Coronary artery (tissue), 2 donors: ENCODE measurements at regions not wholly inside any gene's neighbourhood (a gene's known extent, or its start where the extent isn't known, plus 50 kb on each side); places are given as distances from the start of the nearest gene placed in this dataset.

ENCODE experiments used
- DNase-seq: peaks from one replicate; pipeline ENCODE4 v3.0.0-alpha.2; 2017; ENCODE audit warnings: low spot score
- H3K27ac ChIP-seq, 2 donors: fragments of 200-600 bp; sonication (generic); one replicate each; pipeline ENCODE4 v1.5.1; 2016 to 2019
- H3K4me3 ChIP-seq: fragments of 200-600 bp; sonication (generic); 2 replicates; pipeline ENCODE4 v1.5.1; 2016; ENCODE audit warnings: mild to moderate bottlenecking, moderate library complexity
- TF ChIP-seq, protein P1 (sequence below): fragments of 200-600 bp; sonication (generic); IDR thresholded peaks from one replicate; pipeline ENCODE4 v1.5.1; 2019; ENCODE audit warnings: antibody characterized with exemption

GRCh38 chr13:40129467-40129866 is 474.0 kb downstream of the COG6 start:
- Histone ChIP-seq H3K4me3 (no peak overlapping the region), H3K27ac (no peak overlapping the region)
- no peak for DNase-seq
- TF ChIP-seq, protein P1, sequence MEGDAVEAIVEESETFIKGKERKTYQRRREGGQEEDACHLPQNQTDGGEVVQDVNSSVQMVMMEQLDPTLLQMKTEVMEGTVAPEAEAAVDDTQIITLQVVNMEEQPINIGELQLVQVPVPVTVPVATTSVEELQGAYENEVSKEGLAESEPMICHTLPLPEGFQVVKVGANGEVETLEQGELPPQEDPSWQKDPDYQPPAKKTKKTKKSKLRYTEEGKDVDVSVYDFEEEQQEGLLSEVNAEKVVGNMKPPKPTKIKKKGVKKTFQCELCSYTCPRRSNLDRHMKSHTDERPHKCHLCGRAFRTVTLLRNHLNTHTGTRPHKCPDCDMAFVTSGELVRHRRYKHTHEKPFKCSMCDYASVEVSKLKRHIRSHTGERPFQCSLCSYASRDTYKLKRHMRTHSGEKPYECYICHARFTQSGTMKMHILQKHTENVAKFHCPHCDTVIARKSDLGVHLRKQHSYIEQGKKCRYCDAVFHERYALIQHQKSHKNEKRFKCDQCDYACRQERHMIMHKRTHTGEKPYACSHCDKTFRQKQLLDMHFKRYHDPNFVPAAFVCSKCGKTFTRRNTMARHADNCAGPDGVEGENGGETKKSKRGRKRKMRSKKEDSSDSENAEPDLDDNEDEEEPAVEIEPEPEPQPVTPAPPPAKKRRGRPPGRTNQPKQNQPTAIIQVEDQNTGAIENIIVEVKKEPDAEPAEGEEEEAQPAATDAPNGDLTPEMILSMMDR = no peak

- TF ChIP-seq, protein P1 = no peak
- H3K4me3 ChIP-seq = no peak overlapping the region
- no peak overlapping the region for H3K27ac ChIP-seq
- DNase-seq = no peak
Measured at GRCh38 chr13:40130871-40131636, 475.6 kb downstream of the COG6 start.

GRCh38 chr13:40132249-40132648 is 476.8 kb downstream of the COG6 start:
- no peak overlapping the region for H3K27ac ChIP-seq
- TF ChIP-seq, protein P1 = no peak
- DNase-seq = no peak
- H3K4me3 ChIP-seq = no peak overlapping the region

DNA sequence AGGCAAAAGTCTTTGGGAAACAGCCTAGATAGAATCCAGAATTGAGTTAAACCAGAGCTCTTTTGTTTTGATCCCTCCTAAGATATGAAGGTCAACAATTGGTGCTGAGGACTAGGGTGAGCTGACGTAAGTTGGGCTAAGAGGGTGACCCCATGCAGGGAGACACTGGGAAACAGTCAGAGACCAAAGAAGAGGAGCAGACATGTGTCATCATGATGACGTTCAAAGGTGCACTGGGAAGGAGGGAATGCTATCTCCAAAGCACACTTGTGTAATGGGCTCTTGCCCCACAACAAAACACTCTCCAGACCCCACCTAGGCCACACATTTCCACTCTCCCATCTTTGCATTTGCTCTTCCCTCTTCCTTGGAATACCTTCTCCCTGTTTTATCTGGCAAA is 481.4 kb downstream of the COG6 start:
- Histone ChIP-seq H3K27ac (no peak overlapping the region), H3K4me3 (no peak overlapping the region)
- DNase-seq = no peak
- TF ChIP-seq, protein P1 = no peak

GRCh38 chr13:40137400-40137799 is 481.9 kb downstream of the COG6 start:
- DNase-seq = no peak
- Histone ChIP-seq H3K4me3 (no peak overlapping the region), H3K27ac (no peak overlapping the region)
- TF ChIP-seq, protein P1 = no peak

DNA sequence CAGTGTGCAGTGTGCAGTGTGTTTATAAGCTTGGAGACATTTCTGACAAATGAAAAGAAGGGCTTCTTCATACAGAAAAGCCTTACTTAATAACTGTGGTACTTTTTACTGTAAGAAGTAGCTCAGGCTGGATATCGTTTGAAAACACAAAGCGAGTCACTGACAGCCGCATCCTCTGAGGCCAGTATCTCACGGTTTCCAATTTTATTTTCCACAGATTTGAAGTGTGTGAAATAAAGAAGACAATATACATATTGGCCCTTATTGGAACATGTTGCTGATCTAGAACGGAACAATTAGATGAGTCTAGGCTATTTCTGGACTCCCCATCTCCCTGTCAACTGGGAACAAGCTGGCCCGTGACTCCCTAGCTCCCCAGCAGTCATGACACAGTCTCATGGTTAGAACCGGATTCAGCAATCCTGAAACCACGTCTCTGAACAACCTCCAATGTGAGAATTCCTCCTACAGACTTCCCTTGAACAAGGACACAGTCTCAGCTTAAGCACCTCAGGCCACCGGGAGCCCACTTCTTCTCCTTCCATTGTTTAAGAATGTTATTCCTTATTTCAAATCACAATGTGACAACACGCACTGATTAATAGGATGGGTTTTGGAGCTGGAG is 484.5 kb downstream of the COG6 start:
- no peak overlapping the region for H3K4me3 ChIP-seq
- no peak for DNase-seq
- TF ChIP-seq, protein P1 = no peak
- H3K27ac ChIP-seq = no peak overlapping the region
